Breast epithelium (tissue), 3 donors: ENCODE measurements at regions not wholly inside any gene's neighbourhood (a gene's known extent, or its start where the extent isn't known, plus 50 kb on each side); places are given as distances from the start of the nearest gene placed in this dataset.

Experiments
- CTCF ChIP-seq, 3 donors: fragments of 450-650 bp; IDR thresholded peaks; one replicate each; pipeline ENCODE4 v1.5.1; 2016 to 2017; ENCODE audit warnings: antibody characterized with exemption in 3 of 3, mild to moderate bottlenecking in 3 of 3, moderate library complexity in 3 of 3
- POLR2A ChIP-seq: fragments of 450-650 bp; IDR thresholded peaks from one replicate; pipeline ENCODE4 v1.6.1; 2016; ENCODE audit warnings: antibody characterized with exemption, mild to moderate bottlenecking, moderate library complexity

GRCh38 chr2:20552847-20553246 lies 98.1 kb downstream of the HS1BP3 start:
- TF ChIP-seq CTCF (IDR thresholded peaks at IDR 0.05) (no peak), POLR2A (no peak)
